Mesodermal cell (in vitro differentiated cells): ENCODE measurements at regions not wholly inside any gene's neighbourhood (a gene's known extent, or its start where the extent isn't known, plus 50 kb on each side); places are given as distances from the start of the nearest gene placed in this dataset.

Experiments
- H3K27ac ChIP-seq: 2 replicates; pipeline ENCODE4 v1.7.0; 2013; ENCODE audit warnings: mild to moderate bottlenecking, low read depth, low read length, moderate library complexity; ENCODE audit not compliant: severe bottlenecking
- H3K36me3 ChIP-seq: 2 replicates; pipeline ENCODE4 v1.7.1; 2013; ENCODE audit warnings: mild to moderate bottlenecking, low read length, moderate library complexity; ENCODE audit not compliant: control insufficient read depth, insufficient read depth
- H3K4me1 ChIP-seq: one replicate; pipeline ENCODE4 v1.7.1; 2013; ENCODE audit warnings: mild to moderate bottlenecking, low read length; ENCODE audit not compliant: insufficient read depth, control insufficient read depth, poor library complexity, severe bottlenecking
- H3K4me3 ChIP-seq: 2 replicates; pipeline ENCODE4 v1.7.0; 2013; ENCODE audit warnings: low read length, control low read depth, mild to moderate bottlenecking; ENCODE audit not compliant: insufficient read depth, poor library complexity, severe bottlenecking; ENCODE audit errors: extremely low read depth
- H3K9me3 ChIP-seq: 2 replicates; pipeline ENCODE4 v1.7.1; 2013; ENCODE audit warnings: mild to moderate bottlenecking, low read length, moderate library complexity; ENCODE audit not compliant: control insufficient read depth
- WGBS, 2 experiments: methylation state at CpG; one replicate each; pipeline ENCODE4 v1.1.5; 2013; ENCODE audit warnings: missing lambda C conversion rate in 2 of 2; ENCODE audit not compliant: insufficient coverage in 2 of 2; 5-methylcytosine and 5-hydroxymethylcytosine counted together

DNA sequence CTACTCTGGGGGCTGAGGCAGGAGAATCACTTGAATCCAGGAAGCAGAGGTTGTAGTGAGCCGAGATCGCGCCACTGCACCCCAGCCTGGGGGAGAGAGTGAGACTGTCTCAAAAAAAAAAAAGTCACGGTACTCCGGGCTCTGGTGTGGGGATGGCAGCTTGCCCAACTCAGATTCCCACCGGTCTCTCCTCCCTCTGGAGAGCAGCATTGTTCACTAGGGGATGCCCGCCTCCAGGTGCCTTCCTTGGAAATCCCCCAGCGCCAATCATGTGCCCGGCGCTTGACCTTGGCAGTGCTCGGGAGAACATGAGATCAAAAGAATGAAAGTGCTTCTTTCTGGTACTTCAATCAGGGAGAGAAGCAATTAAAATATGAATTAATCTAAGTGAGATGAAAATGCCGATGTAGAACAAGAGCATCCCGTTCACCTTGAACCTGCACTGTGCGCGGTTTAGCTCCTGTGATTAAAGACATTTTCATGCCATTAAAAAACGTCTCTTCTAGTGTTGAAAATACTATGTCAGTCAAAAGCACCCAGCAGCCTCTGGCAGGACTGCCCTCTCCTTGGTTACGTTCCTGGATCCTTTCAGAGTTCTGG, 1127.3 kb upstream of the AUTS2 start:
- H3K9me3 ChIP-seq = no peaks in the 10 kb centered on the region
- no peak overlapping the region for H3K27ac ChIP-seq
- WGBS, 2 experiments = 90 to 93% methylated on average over 15 to 16 of the region's 17 CpGs
- no peak overlapping the region for H3K4me3 ChIP-seq
- no peaks in the 10 kb centered on the region for H3K36me3 ChIP-seq
- no peaks in the 10 kb centered on the region for H3K4me1 ChIP-seq

DNA sequence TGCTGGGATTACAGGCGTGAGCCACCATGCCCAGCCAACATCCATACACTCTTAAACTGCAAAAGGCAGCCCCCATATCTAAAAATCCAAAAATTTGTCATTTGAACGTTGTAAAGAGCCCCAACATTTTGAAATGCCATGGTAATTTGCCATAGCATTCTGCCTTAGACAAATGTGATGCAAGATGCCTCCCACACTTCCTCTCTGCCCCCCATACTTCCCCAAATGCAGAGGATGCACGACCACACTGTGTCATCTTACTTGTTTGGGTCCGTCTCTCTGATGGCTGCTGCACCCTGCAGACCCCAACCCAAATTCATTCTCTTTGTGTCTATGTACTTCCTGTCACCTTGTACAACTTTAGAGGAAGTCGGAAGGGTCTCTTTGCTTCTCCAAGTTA, 1125.6 kb upstream of the AUTS2 start:
- no peak overlapping the region for H3K27ac ChIP-seq
- H3K4me3 ChIP-seq = no peak overlapping the region
- no peaks in the 10 kb centered on the region for H3K4me1 ChIP-seq
- WGBS, 2 experiments = 74 to 87% methylated on average over 5 of the region's 5 CpGs
- no peaks in the 10 kb centered on the region for H3K9me3 ChIP-seq
- no peaks in the 10 kb centered on the region for H3K36me3 ChIP-seq

DNA sequence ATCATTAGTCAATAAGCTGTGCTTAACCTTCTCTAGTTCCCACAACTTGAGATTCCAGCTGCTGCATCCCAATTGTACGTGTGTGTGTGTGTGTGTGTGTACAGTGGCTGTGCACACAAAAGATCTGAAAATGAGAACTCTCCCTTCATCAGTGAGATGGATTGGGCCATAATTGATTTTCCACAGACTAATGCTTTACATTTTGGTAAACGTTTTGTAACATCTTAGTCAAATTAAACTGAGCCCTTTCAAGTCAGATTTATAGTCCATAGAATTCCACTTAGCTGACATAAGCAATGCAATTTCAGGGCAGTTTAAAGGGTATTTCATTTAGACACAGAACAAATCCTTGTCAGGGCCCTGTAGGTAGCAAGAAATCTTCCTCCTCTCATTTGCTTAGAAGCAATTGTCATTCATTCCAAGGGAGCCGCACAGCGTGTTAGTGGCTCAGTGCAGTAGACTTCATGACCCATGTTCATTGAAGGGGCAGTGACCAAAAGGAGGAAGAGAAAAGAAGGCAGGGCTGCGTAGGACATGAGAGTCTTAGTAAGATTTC, 1123.5 kb upstream of the AUTS2 start:
- Histone ChIP-seq H3K27ac (no peak overlapping the region), H3K36me3 (no peaks in the 10 kb centered on the region), H3K4me3 (no peak overlapping the region), H3K9me3 (no peaks in the 10 kb centered on the region), H3K4me1 (no peaks in the 10 kb centered on the region)
- WGBS, 2 experiments = 74 to 96% methylated on average over 4 of the region's 5 CpGs

DNA sequence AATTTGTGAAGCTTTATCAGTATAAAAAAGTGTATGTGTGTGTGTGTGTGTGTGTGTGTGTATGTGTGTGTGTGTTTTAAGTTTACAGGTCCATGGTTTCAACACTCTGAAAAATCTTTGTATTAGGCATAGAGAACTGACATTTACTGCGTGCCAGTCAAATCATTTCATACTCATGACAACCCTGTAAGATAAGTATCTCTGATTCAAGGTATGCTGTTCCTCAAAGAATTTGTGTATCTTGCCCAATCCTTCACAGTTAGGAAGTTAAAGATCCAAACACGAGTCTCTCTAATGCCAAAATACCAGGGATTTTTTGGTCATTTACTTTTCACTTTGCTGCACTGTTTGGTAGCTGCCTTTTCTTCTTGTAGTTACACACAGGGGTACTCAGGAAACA, 1121.3 kb upstream of the AUTS2 start:
- Histone ChIP-seq H3K36me3 (no peaks in the 10 kb centered on the region), H3K27ac (no peak overlapping the region), H3K4me1 (no peaks in the 10 kb centered on the region), H3K9me3 (no peaks in the 10 kb centered on the region), H3K4me3 (no peak overlapping the region)
- 76 to 85% methylated on average over 1 to 2 of the region's 2 CpGs for WGBS, 2 experiments

DNA sequence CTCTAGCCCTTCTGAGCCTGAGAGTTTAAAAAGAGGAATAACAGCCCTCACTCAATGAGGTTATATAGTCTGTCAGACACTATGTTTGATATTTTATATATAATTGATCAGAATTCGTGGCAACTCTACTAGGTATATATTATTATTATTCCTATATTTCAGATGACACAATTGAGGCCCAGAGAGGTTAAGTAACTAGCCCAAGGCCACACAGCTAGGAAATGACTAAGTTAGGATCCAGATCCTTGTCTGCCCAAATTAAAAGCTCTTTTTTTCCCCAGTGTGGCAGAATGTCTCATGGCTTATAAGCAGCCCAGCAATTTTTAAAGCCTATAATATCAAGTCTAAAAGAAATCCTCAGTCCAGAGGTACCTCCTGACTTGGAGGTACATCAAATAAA, 1119.9 kb upstream of the AUTS2 start:
- no CpG with 5 or more reads among the region's 1 CpG for WGBS, 2 experiments
- H3K36me3 ChIP-seq = no peaks in the 10 kb centered on the region
- H3K9me3 ChIP-seq = no peaks in the 10 kb centered on the region
- no peak overlapping the region for H3K4me3 ChIP-seq
- H3K27ac ChIP-seq = no peak overlapping the region
- H3K4me1 ChIP-seq = no peaks in the 10 kb centered on the region

DNA sequence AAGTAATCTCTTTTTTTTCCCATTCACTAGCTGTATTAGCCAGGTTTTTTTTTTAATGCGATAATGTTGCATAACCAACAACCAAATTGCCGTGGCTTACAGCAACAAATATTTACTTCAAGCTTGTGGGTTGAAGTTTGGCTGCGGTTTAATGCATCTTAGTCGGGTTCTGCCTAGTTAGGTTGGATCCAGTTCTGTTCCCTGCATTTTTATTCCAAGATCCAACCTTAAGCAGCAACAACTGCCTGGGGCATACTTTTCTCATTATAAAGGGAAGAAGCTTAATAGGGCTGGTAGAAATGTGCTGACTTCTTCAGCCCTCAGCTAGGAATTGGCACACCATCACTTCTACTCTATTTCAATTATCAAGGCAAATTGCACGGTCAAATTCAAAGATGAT, 1115.5 kb upstream of the AUTS2 start:
- WGBS, 2 experiments = 100% methylated on average over 1 to 2 of the region's 5 CpGs
- no peak overlapping the region for H3K27ac ChIP-seq
- no peaks in the 10 kb centered on the region for H3K36me3 ChIP-seq
- H3K4me1 ChIP-seq = no peaks in the 10 kb centered on the region
- no peaks in the 10 kb centered on the region for H3K9me3 ChIP-seq
- no peak overlapping the region for H3K4me3 ChIP-seq

DNA sequence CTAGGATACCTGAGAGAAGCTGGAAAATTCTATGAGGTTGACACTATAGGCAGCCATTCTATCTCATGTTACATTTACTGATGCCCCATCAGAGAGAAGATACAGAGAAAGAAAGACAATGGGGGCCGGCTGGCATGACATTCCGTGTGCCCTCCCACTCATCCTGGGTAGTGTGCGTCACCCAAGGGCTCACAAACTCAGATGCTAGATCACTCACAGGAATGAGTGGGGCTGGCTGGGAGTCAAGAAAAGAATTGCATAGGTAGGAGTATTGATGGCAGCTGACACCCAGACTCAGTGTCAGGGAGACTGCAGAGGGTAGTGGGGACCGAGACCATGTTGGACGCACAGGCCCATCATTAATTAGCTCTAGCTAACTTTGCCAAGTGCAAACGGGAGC, 1113.5 kb upstream of the AUTS2 start:
- Histone ChIP-seq H3K27ac (no peak overlapping the region), H3K9me3 (no peaks in the 10 kb centered on the region), H3K36me3 (no peaks in the 10 kb centered on the region), H3K4me1 (no peaks in the 10 kb centered on the region), H3K4me3 (no peak overlapping the region)
- 98 to 100% methylated on average over 2 to 5 of the region's 6 CpGs for WGBS, 2 experiments

DNA sequence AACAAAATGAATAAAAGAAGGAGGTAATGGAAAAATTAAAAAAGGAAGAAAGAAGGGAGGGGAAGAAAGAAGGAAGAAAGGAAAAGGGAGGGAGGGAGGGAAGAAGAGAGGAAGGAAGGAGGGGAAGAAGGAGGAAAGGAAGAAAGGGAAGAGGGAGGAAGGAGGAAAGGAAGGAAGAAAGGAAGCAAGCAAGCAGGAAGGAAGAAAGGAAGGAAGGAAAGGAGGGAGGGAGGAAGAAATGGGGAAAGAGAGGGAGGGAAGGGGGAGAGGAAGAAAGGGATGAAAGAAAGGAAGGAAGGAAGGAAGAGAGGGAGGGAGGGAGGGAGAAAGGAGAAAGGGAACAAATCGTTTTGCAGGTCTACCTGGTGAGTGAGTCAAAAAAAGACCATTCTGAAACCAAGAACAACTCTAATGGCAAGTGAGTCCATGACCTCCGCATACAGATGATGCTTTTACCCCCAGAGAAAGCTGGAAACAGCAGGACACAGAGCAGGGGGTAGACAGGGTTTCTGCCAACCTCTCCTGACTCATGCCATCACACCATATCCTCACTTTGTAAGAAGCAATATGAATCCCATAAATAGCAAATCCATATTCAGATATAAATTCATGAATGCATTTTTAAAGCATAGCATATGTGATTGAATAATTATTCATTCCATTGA, 1112.9 kb upstream of the AUTS2 start:
- no peaks in the 10 kb centered on the region for H3K9me3 ChIP-seq
- 77 to 89% methylated on average over 1 to 2 of the region's 2 CpGs for WGBS, 2 experiments
- H3K36me3 ChIP-seq = no peaks in the 10 kb centered on the region
- H3K27ac ChIP-seq = no peak overlapping the region
- H3K4me3 ChIP-seq = no peak overlapping the region
- H3K4me1 ChIP-seq = no peaks in the 10 kb centered on the region

DNA sequence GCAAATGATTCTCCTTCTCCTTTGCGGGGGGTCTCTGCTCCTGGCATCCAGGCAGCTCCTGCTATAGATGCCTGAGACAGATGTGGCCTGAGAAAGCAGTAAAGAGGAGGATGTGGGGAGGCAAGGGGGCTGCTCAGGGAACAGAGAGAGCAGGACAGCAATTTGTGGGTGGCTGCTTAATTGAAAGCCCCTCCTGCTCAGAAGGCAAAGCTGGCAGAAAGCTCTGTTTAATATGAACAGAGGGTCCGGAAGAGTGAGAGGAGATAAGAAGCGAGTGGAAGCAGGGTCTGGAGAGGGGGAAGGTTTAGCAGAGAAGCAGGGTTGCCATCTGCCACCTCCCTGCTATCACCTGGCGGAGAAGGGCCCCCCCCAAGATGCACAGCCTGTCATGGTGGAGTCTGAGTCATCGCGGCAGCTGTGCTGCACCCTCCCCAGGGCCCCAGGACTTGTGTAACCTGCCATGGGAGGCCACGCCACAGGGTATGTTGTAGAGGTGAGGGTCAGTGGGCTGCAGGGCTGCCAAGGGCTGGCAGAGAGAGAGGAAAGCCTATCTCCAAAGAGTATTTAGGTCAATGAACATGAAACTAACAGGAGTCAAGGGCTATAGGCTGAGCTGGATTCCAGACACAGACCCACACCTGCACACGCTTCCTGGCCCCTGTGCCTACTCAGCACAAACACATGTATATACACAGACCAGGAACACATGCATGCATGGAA, 1109.8 kb upstream of the AUTS2 start:
- no peaks in the 10 kb centered on the region for H3K36me3 ChIP-seq
- H3K4me1 ChIP-seq = no peaks in the 10 kb centered on the region
- no peaks in the 10 kb centered on the region for H3K9me3 ChIP-seq
- WGBS, 2 experiments = 97 to 100% methylated on average over 3 to 4 of the region's 8 CpGs
- H3K4me3 ChIP-seq = no peak overlapping the region
- no peak overlapping the region for H3K27ac ChIP-seq

DNA sequence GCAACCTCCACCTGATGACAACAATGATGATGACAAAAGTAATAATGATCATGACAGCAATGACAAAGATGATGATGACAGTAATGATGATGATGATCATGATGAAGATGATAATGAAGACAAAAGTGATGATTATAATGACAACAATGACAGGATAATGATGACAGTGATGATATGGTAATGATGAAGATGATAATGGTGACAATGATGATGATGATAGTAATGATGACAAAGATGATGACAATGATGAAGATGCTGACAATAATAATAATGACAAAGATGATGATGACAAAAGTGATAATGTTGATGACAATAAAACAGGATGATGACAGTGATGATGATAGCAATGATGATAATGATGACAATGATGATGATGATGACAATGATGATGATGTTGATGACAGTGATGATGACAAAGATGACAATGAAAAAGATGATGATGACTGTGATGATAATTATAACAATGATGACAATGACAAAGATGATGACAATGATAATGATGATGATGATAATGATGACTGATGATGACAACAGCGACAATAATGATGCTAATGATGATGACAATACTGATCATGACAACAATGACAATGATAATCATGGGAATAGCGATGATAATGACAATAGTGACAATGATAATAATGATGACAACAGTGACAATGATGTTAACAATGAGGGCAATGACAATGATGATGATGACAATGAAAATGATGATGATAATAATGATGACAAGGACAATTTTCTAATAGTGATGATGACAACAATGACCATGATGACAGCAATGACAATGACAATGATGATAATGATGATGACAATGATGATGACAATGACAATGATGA, 1106.5 kb upstream of the AUTS2 start:
- H3K27ac ChIP-seq = no peak overlapping the region
- H3K9me3 ChIP-seq = no peaks in the 10 kb centered on the region
- no peaks in the 10 kb centered on the region for H3K4me1 ChIP-seq
- no peak overlapping the region for H3K4me3 ChIP-seq
- H3K36me3 ChIP-seq = no peaks in the 10 kb centered on the region
- WGBS, 2 experiments = 69 to 72% methylated on average over 2 of the region's 2 CpGs
